ENCODE measurements at regions not wholly inside any gene's neighbourhood (a gene's known extent, or its start where the extent isn't known, plus 50 kb on each side); places are given as distances from the start of the nearest gene placed in this dataset.

- in situ Hi-C loops (cut with MboI; ENCODE audit: low pct_unique_long_range_greater_than_20kb in 2 of 9, low sequenced_read_pairs in 9 of 9, unreplicated experiment in 9 of 9): loop anchor here in 1 of 9 experiments (25.0 kb wide), 1 partner anchor 97 kb away; no protein-coding TSS in a partner anchor
Observed at GRCh38 chr9:106733828-106734380, 129.1 kb upstream of the ZNF462 start.

GRCh38 chr9:106737516-106737915, 125.5 kb upstream of the ZNF462 start:
- no peak for ATAC-seq (replicated peaks in 6 of 8)

More at GRCh38 chr9:106733828-106734380, 129.1 kb upstream of the ZNF462 start:
- Histone ChIP-seq H3K4me3 (no peak overlapping the region), H3K4me1 (replicated peaks in 1 of 2) (peaks cover 0 to 6% of the 10 kb centered on the region in 2 donors), H3K27ac (no peak overlapping the region)
- no peak for ATAC-seq (replicated peaks in 6 of 8)
- WGBS, 10 experiments: 20 to 100% (median 100%) methylated on average over 1 to 3 of the region's 3 CpGs; no CpG with 5 or more reads in 3 of the 10 experiments

GRCh38 chr9:106738109-106738508, 124.9 kb upstream of the ZNF462 start:
- 29 to 100% (median 88%) methylated on average over 1 of the region's 1 CpG; no CpG with 5 or more reads in 2 of the 10 experiments for WGBS, 10 experiments
- H3K4me3 ChIP-seq: no peak overlapping the region
- H3K27ac ChIP-seq: no peak overlapping the region
- ATAC-seq (replicated peaks in 6 of 8): peak in 1 of 8 experiments; percentile 44
- no peaks in the 10 kb centered on the region for H3K4me1 ChIP-seq (replicated peaks in 1 of 2)
- in situ Hi-C loops (cut with MboI; ENCODE audit: low pct_unique_long_range_greater_than_20kb in 2 of 9, low sequenced_read_pairs in 9 of 9, unreplicated experiment in 9 of 9): loop anchor here in 1 of 9 experiments (25.0 kb wide), 1 partner anchor 101 kb away; no protein-coding TSS in a partner anchor

More at GRCh38 chr9:106737516-106737915, 125.5 kb upstream of the ZNF462 start:
- 0 to 100% (median 80%) methylated on average over 1 to 3 of the region's 3 CpGs for WGBS, 10 experiments
- no peak overlapping the region for H3K4me3 ChIP-seq
- H3K4me1 ChIP-seq (replicated peaks in 1 of 2): no peaks in the 10 kb centered on the region
- in situ Hi-C loops (cut with MboI; ENCODE audit: low pct_unique_long_range_greater_than_20kb in 2 of 9, low sequenced_read_pairs in 9 of 9, unreplicated experiment in 9 of 9): loop anchor here in 1 of 9 experiments (25.0 kb wide), 1 partner anchor 100 kb away; no protein-coding TSS in a partner anchor
- H3K27ac ChIP-seq: no peak overlapping the region

GRCh38 chr9:106745457-106745856, 117.5 kb upstream of the ZNF462 start:
- WGBS, 10 experiments: 0 to 90% (median 67%) methylated on average over 1 of the region's 1 CpG; no CpG with 5 or more reads in 1 of the 10 experiments
- Histone ChIP-seq H3K4me3 (no peak overlapping the region), H3K4me1 (replicated peaks in 1 of 2) (no peaks in the 10 kb centered on the region), H3K27ac (no peak overlapping the region)
- no peak for ATAC-seq (replicated peaks in 6 of 8)
- in situ Hi-C loops (cut with MboI; ENCODE audit: low pct_unique_long_range_greater_than_20kb in 2 of 9, low sequenced_read_pairs in 9 of 9, unreplicated experiment in 9 of 9): loop anchor here in 1 of 9 experiments (25.0 kb wide), 1 partner anchor 108 kb away; no protein-coding TSS in a partner anchor

GRCh38 chr9:106745876-106746275, 117.1 kb upstream of the ZNF462 start:
- Histone ChIP-seq H3K27ac (no peak overlapping the region), H3K4me1 (replicated peaks in 1 of 2) (no peaks in the 10 kb centered on the region), H3K4me3 (no peak overlapping the region)
- ATAC-seq (replicated peaks in 6 of 8): no peak
- in situ Hi-C loops (cut with MboI; ENCODE audit: low pct_unique_long_range_greater_than_20kb in 2 of 9, low sequenced_read_pairs in 9 of 9, unreplicated experiment in 9 of 9): loop anchor here in 1 of 9 experiments (25.0 kb wide), 1 partner anchor 109 kb away; no protein-coding TSS in a partner anchor

GRCh38 chr9:106751681-106752080, 111.3 kb upstream of the ZNF462 start:
- no peak overlapping the region for H3K4me3 ChIP-seq
- peak in 5 of 8 experiments; percentile 56 to 90 (median 66) for ATAC-seq (replicated peaks in 6 of 8)
- H3K4me1 ChIP-seq (replicated peaks in 1 of 2): no peaks in the 10 kb centered on the region
- in situ Hi-C loops (cut with MboI; ENCODE audit: low pct_unique_long_range_greater_than_20kb in 2 of 9, low sequenced_read_pairs in 9 of 9, unreplicated experiment in 9 of 9): no loop called here
- no peak overlapping the region for H3K27ac ChIP-seq
- WGBS, 10 experiments: 25 to 100% (median 74%) methylated on average over 1 to 5 of the region's 5 CpGs; no CpG with 5 or more reads in 1 of the 10 experiments

- 15 to 100% (median 73%) methylated on average over 1 to 3 of the region's 3 CpGs; no CpG with 5 or more reads in 4 of the 10 experiments for WGBS, 10 experiments
- in situ Hi-C loops (cut with MboI; ENCODE audit: low pct_unique_long_range_greater_than_20kb in 2 of 9, low sequenced_read_pairs in 9 of 9, unreplicated experiment in 9 of 9): no loop called here
- Histone ChIP-seq H3K4me3 (no peak overlapping the region), H3K4me1 (replicated peaks in 1 of 2) (no peaks in the 10 kb centered on the region), H3K27ac (no peak overlapping the region)
- peak in 5 of 8 experiments; percentile 56 to 85 (median 66) for ATAC-seq (replicated peaks in 6 of 8)
Observed at GRCh38 chr9:106752581-106752980, 110.4 kb upstream of the ZNF462 start.

- Histone ChIP-seq H3K4me1 (replicated peaks in 1 of 2) (no peaks in the 10 kb centered on the region), H3K4me3 (no peak overlapping the region), H3K27ac (no peak overlapping the region)
- WGBS, 10 experiments: 0 to 75% (median 54%) methylated on average over 1 to 4 of the region's 4 CpGs; no CpG with 5 or more reads in 3 of the 10 experiments
- ATAC-seq (replicated peaks in 6 of 8): no peak
- in situ Hi-C loops (cut with MboI; ENCODE audit: low pct_unique_long_range_greater_than_20kb in 2 of 9, low sequenced_read_pairs in 9 of 9, unreplicated experiment in 9 of 9): no loop called here
Observed at GRCh38 chr9:106753155-106753671, 109.8 kb upstream of the ZNF462 start.

- in situ Hi-C loops (cut with MboI; ENCODE audit: low pct_unique_long_range_greater_than_20kb in 2 of 9, low sequenced_read_pairs in 9 of 9, unreplicated experiment in 9 of 9): no loop called here
- no peak overlapping the region for H3K27ac ChIP-seq
- H3K4me1 ChIP-seq (replicated peaks in 1 of 2): no peaks in the 10 kb centered on the region
- H3K4me3 ChIP-seq: no peak overlapping the region
- WGBS, 10 experiments: 10 to 90% (median 78%) methylated on average over 3 to 7 of the region's 7 CpGs; no CpG with 5 or more reads in 4 of the 10 experiments
- ATAC-seq (replicated peaks in 6 of 8): peak in 3 of 8 experiments; percentile 15 to 80 (median 28)
Observed at GRCh38 chr9:106755736-106756135, 107.2 kb upstream of the ZNF462 start.

GRCh38 chr9:106757514-106757913, 105.5 kb upstream of the ZNF462 start:
- no peak overlapping the region for H3K27ac ChIP-seq
- ATAC-seq (replicated peaks in 6 of 8): no peak
- no peaks in the 10 kb centered on the region for H3K4me1 ChIP-seq (replicated peaks in 1 of 2)
- in situ Hi-C loops (cut with MboI; ENCODE audit: low pct_unique_long_range_greater_than_20kb in 2 of 9, low sequenced_read_pairs in 9 of 9, unreplicated experiment in 9 of 9): no loop called here
- no peak overlapping the region for H3K4me3 ChIP-seq
- 21 to 80% methylated on average over 1 to 2 of the region's 2 CpGs; no CpG with 5 or more reads in 8 of the 10 experiments for WGBS, 10 experiments

GRCh38 chr9:106758911-106759310, 104.1 kb upstream of the ZNF462 start:
- Histone ChIP-seq H3K27ac (no peak overlapping the region), H3K4me3 (no peak overlapping the region), H3K4me1 (replicated peaks in 1 of 2) (no peaks in the 10 kb centered on the region)
- in situ Hi-C loops (cut with MboI; ENCODE audit: low pct_unique_long_range_greater_than_20kb in 2 of 9, low sequenced_read_pairs in 9 of 9, unreplicated experiment in 9 of 9): no loop called here
- WGBS, 10 experiments: 0 to 75% (median 32%) methylated on average over 1 of the region's 1 CpG
- ATAC-seq (replicated peaks in 6 of 8): peak in 1 of 8 experiments; percentile 51

- WGBS, 10 experiments: 0 to 78% (median 17%) methylated on average over 1 to 2 of the region's 2 CpGs; no CpG with 5 or more reads in 3 of the 10 experiments
- no peak for ATAC-seq (replicated peaks in 6 of 8)
- in situ Hi-C loops (cut with MboI; ENCODE audit: low pct_unique_long_range_greater_than_20kb in 2 of 9, low sequenced_read_pairs in 9 of 9, unreplicated experiment in 9 of 9): no loop called here
- Histone ChIP-seq H3K27ac (no peak overlapping the region), H3K4me3 (no peak overlapping the region), H3K4me1 (replicated peaks in 1 of 2) (no peaks in the 10 kb centered on the region)
Observed at GRCh38 chr9:106761493-106761892, 101.5 kb upstream of the ZNF462 start.

- H3K4me1 ChIP-seq (replicated peaks in 1 of 2): no peaks in the 10 kb centered on the region
- ATAC-seq (replicated peaks in 6 of 8): no peak
- in situ Hi-C loops (cut with MboI; ENCODE audit: low pct_unique_long_range_greater_than_20kb in 2 of 9, low sequenced_read_pairs in 9 of 9, unreplicated experiment in 9 of 9): no loop called here
- no peak overlapping the region for H3K4me3 ChIP-seq
- no peak overlapping the region for H3K27ac ChIP-seq
Observed at GRCh38 chr9:106766616-106767015, 96.3 kb upstream of the ZNF462 start.

All from motor neuron (in vitro differentiated cells).